ENCODE measurements at regions not wholly inside any gene's neighbourhood (a gene's known extent, or its start where the extent isn't known, plus 50 kb on each side); places are given as distances from the start of the nearest gene placed in this dataset.

GRCh38 chr9:89753472-89754055 lies 148.8 kb downstream of the GADD45G start (continued):
- TF ChIP-seq CTCF (conservative IDR thresholded peaks at IDR 0.05; ENCODE audit: low read depth in 2 of 2), result no peak
- no peak for TF ChIP-seq CREB1 (CRISPR knock-in tag; IDR thresholded peaks at IDR 0.05; ENCODE audit: low read depth)
- TF ChIP-seq ZNF114 (CRISPR knock-in tag; IDR thresholded peaks at IDR 0.05), result no peak
- no peak for TF ChIP-seq POLR2AphosphoS5 (IDR thresholded peaks at IDR 0.05; ENCODE audit: low read depth)

- Histone ChIP-seq H3K9me2 (ENCODE audit: insufficient read depth) (0 out of 2 replicates have a peak, but pooled peaks cover 4% of the 10 kb centered on the region), H3K4me3 (no peak overlapping the region), H2AFZ (no peak overlapping the region), H3F3A (replicated peaks; ENCODE audit: low read depth) (no peaks in the 10 kb centered on the region), H3K79me2 (replicated peaks; ENCODE audit: insufficient read depth) (no peaks in the 10 kb centered on the region), H3K36me3 (ENCODE audit: insufficient read depth) (no peaks in the 10 kb centered on the region), H4K20me1 (replicated peaks; ENCODE audit: insufficient read depth) (no peaks in the 10 kb centered on the region), H3K27me3 (ENCODE audit: insufficient read depth) (no peaks in the 10 kb centered on the region), H3K27ac (ENCODE audit: low read depth) (no peak overlapping the region), H3K4me1 (ENCODE audit: insufficient read depth) (0 out of 2 replicates have a peak, but pooled peaks cover 8% of the 10 kb centered on the region), H3K4me2 (no peak overlapping the region)
- Mint-ChIP-seq H3K4me1 (peaks cover 25% of the 10 kb centered on the region), H3K27me3 (ENCODE audit: insufficient read depth, low read depth, poor library complexity) (peaks cover 2% of the 10 kb centered on the region), H3K4me3 (no peak overlapping the region), H3K27ac (no peak overlapping the region), H3K9me3 (no peaks in the 10 kb centered on the region), H3K36me3 (ENCODE audit: low read depth) (no peaks in the 10 kb centered on the region; the same call in 2 of the 3 replicates)
- DNase-seq (ENCODE audit: low spot score) (no peak), ATAC-seq (no peak)
- TF ChIP-seq REST (IDR thresholded peaks at IDR 0.05; ENCODE audit: unreplicated experiment) (no peak), ZNF331 (CRISPR knock-in tag; IDR thresholded peaks at IDR 0.05; ENCODE audit: low read depth) (no peak), CREB1 (CRISPR knock-in tag; IDR thresholded peaks at IDR 0.05; ENCODE audit: low read depth) (no peak), CTCF (conservative IDR thresholded peaks at IDR 0.05; ENCODE audit: low read depth in 2 of 2) (no peak), JUNB (IDR thresholded peaks at IDR 0.05; ENCODE audit: unreplicated experiment) (no peak), ETS1 (IDR thresholded peaks at IDR 0.05) (no peak), STAT1 (IDR thresholded peaks at IDR 0.05; ENCODE audit: unreplicated experiment) (no peak)
Measured at GRCh38 chr9:89754193-89754592, 149.4 kb downstream of the GADD45G start.

Measured in GM23338 (cell line).